Pancreas (tissue), 10 donors: ENCODE measurements at regions not wholly inside any gene's neighbourhood (a gene's known extent, or its start where the extent isn't known, plus 50 kb on each side); places are given as distances from the start of the nearest gene placed in this dataset.

Source experiments
- ATAC-seq, 4 donors: fragments of 200-7000 bp; cut with Tn5 transposase; one replicate each; pipeline versions ENCODE4 v1.8.0 to v1.9.1; 2020; ENCODE audit warnings: mild to moderate bottlenecking in 4 of 4, moderate library complexity in 4 of 4
- DNase-seq, 6 donors: peaks; one replicate each; pipeline ENCODE4 v3.0.0-alpha.2; 2020
- FAIRE-seq: peaks from 2 replicates; lab custom pipeline; 2012; peaks lifted over from hg19 to GRCh38; lab: Jason Lieb, UNC
- H3K27ac ChIP-seq, 4 donors: fragments of 200-600 bp; sonication (generic); 1 replicate in 3 of 4; 2 replicates in 1 of 4; pipeline versions ENCODE4 v1.5.0 to v1.8.0; 2020
- H3K27me3 ChIP-seq, 4 donors: fragments of 200-600 bp; one replicate each; pipeline ENCODE4 v1.8.0; 2021
- H3K36me3 ChIP-seq, 3 donors: fragments of 200-600 bp; sonication (generic) in 1 of 3; one replicate each; pipeline versions ENCODE4 v1.5.0 to v1.8.0; 2020 to 2021
- H3K4me1 ChIP-seq, 3 donors: fragments of 200-600 bp; one replicate each; pipeline ENCODE4 v1.8.0; 2021
- H3K4me3 ChIP-seq, 4 donors: fragments of 200-600 bp; sonication (generic) in 2 of 4; one replicate each; pipeline versions ENCODE4 v1.5.0 to v1.8.0; 2020 to 2021
- H3K9me3 ChIP-seq, 4 donors: fragments of 200-600 bp; one replicate each; pipeline ENCODE4 v1.8.0; 2021
- WGBS, 2 donors: extraction: QIAGEN DNeasy Blood & Tissue Kit; methylation state at CpG; one replicate each; pipeline ENCODE4 v1.1.7; 2013; 5-methylcytosine and 5-hydroxymethylcytosine counted together
- intact Hi-C, 3 donors: fragments of 100-400 bp; cut with DNase I; formaldehyde crosslinking; loops; one replicate each; pipeline versions ENCODE4 v1.11.1 to v1.14.2; 2022
- TF ChIP-seq, protein P1 (sequence below), 4 donors: fragments of 200-600 bp; sonication (generic) in 3 of 4; IDR thresholded peaks; one replicate each; pipeline versions ENCODE4 v1.5.0 to v1.8.0; 2021; ENCODE audit warnings: antibody characterized with exemption in 4 of 4
- donor health status: healthy with polysubstance abuse.
- donor health status: DM: no; HTN: no; CAD: no; lungs with moderate emphysema.
- donor health status: DM: no; HTN: no; CAD: no.
- donor health status: control.
- donor health status: control.
- donor health status: Bipolar disorder and iron deficiency.
- donor health status: DM: yes; HTN: yes; CAD: no.
- donor health status: DM: no; HTN: no; CAD: no.
- donor health status: DM: no; HTN: no; CAD: no.
- donor health status: DM: yes; HTN: yes; CAD: no.

DNA sequence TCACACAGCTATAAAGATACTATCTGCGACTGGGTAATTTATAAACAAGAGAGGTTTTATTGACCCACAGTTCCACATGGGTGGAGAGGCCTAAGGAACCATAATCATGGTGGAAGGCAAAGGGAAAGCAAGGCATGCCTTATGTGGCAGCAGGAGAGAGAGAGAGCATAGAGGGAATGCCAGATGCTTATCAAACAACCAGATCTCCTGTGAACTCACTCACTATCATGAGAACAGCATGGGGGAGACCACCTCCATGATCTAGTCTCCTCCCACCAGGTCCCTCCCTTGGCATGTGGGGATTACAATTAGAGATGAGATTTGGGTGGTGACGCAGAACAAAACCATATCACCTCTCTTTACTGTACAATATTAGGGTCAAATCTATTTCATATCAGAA is 1101.6 kb upstream of the RAG2 start:
- WGBS, 2 donors = 52 to 64% methylated on average over 2 of the region's 2 CpGs
- FAIRE-seq (no peak), DNase-seq (no peak), ATAC-seq (no peak)
- Histone ChIP-seq H3K4me3 (no peak overlapping the region), H3K27me3 (peaks cover 0 to 5% (median 0%) of the 10 kb centered on the region in 4 donors), H3K4me1 (no peaks in the 10 kb centered on the region), H3K27ac (no peak overlapping the region), H3K9me3 (no peaks in the 10 kb centered on the region), H3K36me3 (no peaks in the 10 kb centered on the region)
- intact Hi-C loops = no loop called here
- TF ChIP-seq, protein P1, sequence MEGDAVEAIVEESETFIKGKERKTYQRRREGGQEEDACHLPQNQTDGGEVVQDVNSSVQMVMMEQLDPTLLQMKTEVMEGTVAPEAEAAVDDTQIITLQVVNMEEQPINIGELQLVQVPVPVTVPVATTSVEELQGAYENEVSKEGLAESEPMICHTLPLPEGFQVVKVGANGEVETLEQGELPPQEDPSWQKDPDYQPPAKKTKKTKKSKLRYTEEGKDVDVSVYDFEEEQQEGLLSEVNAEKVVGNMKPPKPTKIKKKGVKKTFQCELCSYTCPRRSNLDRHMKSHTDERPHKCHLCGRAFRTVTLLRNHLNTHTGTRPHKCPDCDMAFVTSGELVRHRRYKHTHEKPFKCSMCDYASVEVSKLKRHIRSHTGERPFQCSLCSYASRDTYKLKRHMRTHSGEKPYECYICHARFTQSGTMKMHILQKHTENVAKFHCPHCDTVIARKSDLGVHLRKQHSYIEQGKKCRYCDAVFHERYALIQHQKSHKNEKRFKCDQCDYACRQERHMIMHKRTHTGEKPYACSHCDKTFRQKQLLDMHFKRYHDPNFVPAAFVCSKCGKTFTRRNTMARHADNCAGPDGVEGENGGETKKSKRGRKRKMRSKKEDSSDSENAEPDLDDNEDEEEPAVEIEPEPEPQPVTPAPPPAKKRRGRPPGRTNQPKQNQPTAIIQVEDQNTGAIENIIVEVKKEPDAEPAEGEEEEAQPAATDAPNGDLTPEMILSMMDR (IDR thresholded peaks at IDR 0.05) = no peak

DNA sequence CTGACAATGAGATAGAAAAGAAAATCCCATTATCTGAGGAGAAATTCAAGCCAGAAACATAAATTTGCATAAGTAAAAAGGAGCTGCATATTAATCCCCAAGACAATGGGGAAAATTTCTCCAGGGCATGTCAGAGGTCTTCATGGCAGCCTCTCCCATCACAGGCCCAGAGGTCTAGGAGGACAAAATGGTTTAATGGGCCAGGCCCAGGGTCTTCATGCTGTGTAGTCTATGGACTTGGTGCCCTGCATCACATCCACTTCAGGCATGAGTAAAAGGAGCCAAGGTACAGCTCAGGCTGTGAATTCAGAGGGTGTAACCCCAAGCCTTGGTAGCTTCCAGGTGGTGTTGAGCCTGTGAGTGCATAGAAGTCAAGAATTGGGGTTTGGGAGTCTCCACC is 1097.2 kb upstream of the RAG2 start:
- H3K36me3 ChIP-seq = no peaks in the 10 kb centered on the region
- no peak for ATAC-seq
- no peaks in the 10 kb centered on the region for H3K4me1 ChIP-seq
- TF ChIP-seq, protein P1 (IDR thresholded peaks at IDR 0.05) = no peak
- H3K27ac ChIP-seq = no peak overlapping the region
- FAIRE-seq = no peak
- no peaks in the 10 kb centered on the region for H3K9me3 ChIP-seq
- DNase-seq = no peak
- H3K27me3 ChIP-seq = peaks cover 0 to under 1% (median 0%) of the 10 kb centered on the region in 4 donors
- no peak overlapping the region for H3K4me3 ChIP-seq
- intact Hi-C loops = no loop called here

DNA sequence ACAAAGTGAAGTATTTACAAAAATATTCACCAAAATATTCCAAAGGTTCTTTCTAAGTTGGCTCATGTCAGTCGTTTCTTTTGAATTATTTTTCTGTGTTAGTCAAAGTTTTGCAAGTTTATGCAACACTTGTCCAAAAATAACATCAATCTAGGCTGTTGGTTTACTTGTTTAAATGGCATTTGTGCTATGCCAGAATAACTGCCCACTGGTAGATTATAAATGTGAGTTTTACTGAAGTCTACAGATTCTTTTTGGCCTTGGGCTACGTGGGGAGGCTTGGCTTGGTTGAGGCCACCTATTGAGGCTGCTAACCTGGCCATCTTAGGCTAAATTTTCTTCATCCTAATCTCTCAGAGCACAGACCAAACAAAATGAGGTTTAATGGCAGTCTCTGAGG is 1091.9 kb upstream of the RAG2 start:
- ATAC-seq = no peak
- 28 to 33% methylated on average over 2 of the region's 2 CpGs for WGBS, 2 donors
- no peaks in the 10 kb centered on the region for H3K9me3 ChIP-seq
- intact Hi-C loops = no loop called here
- H3K27ac ChIP-seq = no peak overlapping the region
- no peaks in the 10 kb centered on the region for H3K27me3 ChIP-seq
- H3K4me3 ChIP-seq = no peak overlapping the region
- TF ChIP-seq, protein P1 (IDR thresholded peaks at IDR 0.05) = no peak
- no peaks in the 10 kb centered on the region for H3K36me3 ChIP-seq
- no peak for DNase-seq
- no peak for FAIRE-seq
- H3K4me1 ChIP-seq = no peaks in the 10 kb centered on the region

DNA sequence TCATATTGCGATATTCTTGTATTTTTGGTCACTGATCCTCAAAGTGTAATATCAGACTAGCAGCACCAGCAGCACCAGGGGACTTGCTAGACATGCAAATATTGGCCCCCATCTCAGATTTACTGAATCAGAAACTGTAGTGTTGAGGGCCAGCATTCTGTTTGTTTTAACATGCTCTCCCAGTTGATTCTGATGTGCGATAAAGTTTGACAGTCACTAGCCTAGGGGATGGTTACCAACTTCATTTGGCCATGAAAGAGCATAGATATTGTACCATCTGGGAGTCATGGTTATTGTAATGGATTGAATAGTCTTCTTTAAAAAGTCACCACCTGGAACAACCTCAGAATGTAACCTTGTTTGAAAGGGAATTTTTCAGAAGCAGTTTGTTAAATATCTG is 1090.4 kb upstream of the RAG2 start:
- H3K4me1 ChIP-seq = no peaks in the 10 kb centered on the region
- intact Hi-C loops = no loop called here
- TF ChIP-seq, protein P1 (IDR thresholded peaks at IDR 0.05) = no peak
- H3K4me3 ChIP-seq = no peak overlapping the region
- H3K27ac ChIP-seq = no peak overlapping the region
- DNase-seq (no peak), FAIRE-seq (no peak), ATAC-seq (no peak)
- H3K36me3 ChIP-seq = no peaks in the 10 kb centered on the region
- no peaks in the 10 kb centered on the region for H3K9me3 ChIP-seq
- H3K27me3 ChIP-seq = no peaks in the 10 kb centered on the region
- whole genome bisulfite sequencing, 2 donors = 43 to 46% methylated on average over 2 of the region's 2 CpGs

DNA sequence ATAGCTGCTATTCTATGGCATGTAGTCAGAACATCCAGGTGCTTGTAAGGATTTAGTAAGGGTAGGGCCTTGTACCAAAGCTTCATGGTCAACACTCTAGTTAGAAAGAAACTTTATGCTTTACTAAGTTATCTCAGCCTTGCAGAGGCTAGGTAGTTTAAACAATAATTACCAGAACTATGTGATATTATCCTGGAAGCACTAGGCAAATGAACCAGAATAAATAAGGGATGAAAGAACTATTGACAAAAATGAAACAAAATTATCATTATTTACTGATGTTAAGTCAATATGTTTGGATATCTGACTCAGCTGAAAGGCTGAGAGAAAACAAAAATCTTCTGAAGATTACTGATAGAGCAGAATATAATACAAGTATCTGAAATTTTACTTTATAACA is 1089.1 kb upstream of the RAG2 start:
- no peaks in the 10 kb centered on the region for H3K4me1 ChIP-seq
- no peaks in the 10 kb centered on the region for H3K27me3 ChIP-seq
- no peak for ATAC-seq
- no peak for DNase-seq
- no peak overlapping the region for H3K27ac ChIP-seq
- intact Hi-C loops = no loop called here
- TF ChIP-seq, protein P1 (IDR thresholded peaks at IDR 0.05) = no peak
- H3K4me3 ChIP-seq = no peak overlapping the region
- H3K9me3 ChIP-seq = no peaks in the 10 kb centered on the region
- FAIRE-seq = no peak
- H3K36me3 ChIP-seq = no peaks in the 10 kb centered on the region
